ENCODE measurements at regions not wholly inside any gene's neighbourhood (a gene's known extent, or its start where the extent isn't known, plus 50 kb on each side); places are given as distances from the start of the nearest gene placed in this dataset.

- Histone ChIP-seq H3K9me3 (peaks cover 0 to 6% (median 0%) of the 10 kb centered on the region in 3 donors), H3K4me1 (no peaks in the 10 kb centered on the region), H3K36me3 (no peaks in the 10 kb centered on the region), H3K4me3 (no peak overlapping the region), H3K27ac (no peak overlapping the region), H3K27me3 (no peaks in the 10 kb centered on the region)
- intact Hi-C loops (cut with DNase I; ENCODE audit: low total_unique reads) = no loop called here
- DNase-seq = no peak
- TF ChIP-seq CTCF (IDR thresholded peaks at IDR 0.05) = no peak
Observed at GRCh38 chr14:98593361-98593761, 678.6 kb downstream of the BCL11B start.

- Histone ChIP-seq H3K4me1 (no peaks in the 10 kb centered on the region), H3K27ac (no peak overlapping the region), H3K36me3 (no peaks in the 10 kb centered on the region), H3K27me3 (no peaks in the 10 kb centered on the region), H3K4me3 (no peak overlapping the region), H3K9me3 (peaks cover 0 to 6% (median 0%) of the 10 kb centered on the region in 3 donors)
- DNase-seq = no peak
- no peak for TF ChIP-seq CTCF (IDR thresholded peaks at IDR 0.05)
- intact Hi-C loops (cut with DNase I; ENCODE audit: low total_unique reads) = no loop called here
Observed at GRCh38 chr14:98594156-98594555, 677.8 kb downstream of the BCL11B start.

- TF ChIP-seq CTCF (IDR thresholded peaks at IDR 0.05) = no peak
- Histone ChIP-seq H3K9me3 (peaks cover 0 to 6% (median 0%) of the 10 kb centered on the region in 3 donors), H3K27me3 (no peaks in the 10 kb centered on the region), H3K36me3 (no peaks in the 10 kb centered on the region), H3K4me1 (no peaks in the 10 kb centered on the region), H3K4me3 (no peak overlapping the region), H3K27ac (no peak overlapping the region)
- intact Hi-C loops (cut with DNase I; ENCODE audit: low total_unique reads) = no loop called here
- DNase-seq = no peak
Observed at GRCh38 chr14:98598576-98598975, 673.4 kb downstream of the BCL11B start.

- H3K36me3 ChIP-seq = no peaks in the 10 kb centered on the region
- no peak overlapping the region for H3K27ac ChIP-seq
- intact Hi-C loops (cut with DNase I; ENCODE audit: low total_unique reads) = no loop called here
- no peak for TF ChIP-seq CTCF (IDR thresholded peaks at IDR 0.05)
- peaks cover 0 to 6% (median 0%) of the 10 kb centered on the region in 3 donors for H3K9me3 ChIP-seq
- H3K4me1 ChIP-seq = no peaks in the 10 kb centered on the region
- H3K27me3 ChIP-seq = no peaks in the 10 kb centered on the region
- H3K4me3 ChIP-seq = no peak overlapping the region
- no peak for DNase-seq
Observed at GRCh38 chr14:98599082-98599481, 672.9 kb downstream of the BCL11B start.

GRCh38 chr14:98602983-98603382 lies 669.0 kb downstream of the BCL11B start:
- Histone ChIP-seq H3K4me1 (no peaks in the 10 kb centered on the region), H3K27me3 (no peaks in the 10 kb centered on the region), H3K9me3 (no peaks in the 10 kb centered on the region), H3K4me3 (no peak overlapping the region), H3K27ac (no peak overlapping the region), H3K36me3 (no peaks in the 10 kb centered on the region)
- no peak for TF ChIP-seq CTCF (IDR thresholded peaks at IDR 0.05)
- intact Hi-C loops (cut with DNase I; ENCODE audit: low total_unique reads) = no loop called here
- DNase-seq = no peak

- intact Hi-C loops (cut with DNase I; ENCODE audit: low total_unique reads) = no loop called here
- DNase-seq = no peak
- TF ChIP-seq CTCF (IDR thresholded peaks at IDR 0.05) = no peak
- H3K4me3 ChIP-seq = no peak overlapping the region
- H3K36me3 ChIP-seq = no peaks in the 10 kb centered on the region
- H3K9me3 ChIP-seq = no peaks in the 10 kb centered on the region
- H3K27ac ChIP-seq = no peak overlapping the region
- no peaks in the 10 kb centered on the region for H3K27me3 ChIP-seq
- no peaks in the 10 kb centered on the region for H3K4me1 ChIP-seq
Observed at GRCh38 chr14:98605043-98605442, 667.0 kb downstream of the BCL11B start.
